SU-DHL-6 (cell line): ENCODE measurements at regions not wholly inside any gene's neighbourhood (a gene's known extent, or its start where the extent isn't known, plus 50 kb on each side); places are given as distances from the start of the nearest gene placed in this dataset.

ENCODE experiments used
- EZH2phosphoT487 ChIP-seq: fragments of 200-600 bp; sonication (generic), shearing (Covaris generic); conservative IDR thresholded peaks from 2 replicates; pipeline ENCODE4 v1.6.1; 2018; ENCODE audit warnings: mild to moderate bottlenecking, antibody characterized with exemption, low read length, moderate library complexity, mixed read lengths
- TF ChIP-seq, protein P1 (sequence below): fragments of 200-600 bp; sonication (generic); IDR thresholded peaks from one replicate; pipeline ENCODE4 v1.5.1; 2017; ENCODE audit warnings: antibody characterized with exemption, mild to moderate bottlenecking, low read length, moderate library complexity; ENCODE audit not compliant: insufficient read depth, poor library complexity, severe bottlenecking

DNA sequence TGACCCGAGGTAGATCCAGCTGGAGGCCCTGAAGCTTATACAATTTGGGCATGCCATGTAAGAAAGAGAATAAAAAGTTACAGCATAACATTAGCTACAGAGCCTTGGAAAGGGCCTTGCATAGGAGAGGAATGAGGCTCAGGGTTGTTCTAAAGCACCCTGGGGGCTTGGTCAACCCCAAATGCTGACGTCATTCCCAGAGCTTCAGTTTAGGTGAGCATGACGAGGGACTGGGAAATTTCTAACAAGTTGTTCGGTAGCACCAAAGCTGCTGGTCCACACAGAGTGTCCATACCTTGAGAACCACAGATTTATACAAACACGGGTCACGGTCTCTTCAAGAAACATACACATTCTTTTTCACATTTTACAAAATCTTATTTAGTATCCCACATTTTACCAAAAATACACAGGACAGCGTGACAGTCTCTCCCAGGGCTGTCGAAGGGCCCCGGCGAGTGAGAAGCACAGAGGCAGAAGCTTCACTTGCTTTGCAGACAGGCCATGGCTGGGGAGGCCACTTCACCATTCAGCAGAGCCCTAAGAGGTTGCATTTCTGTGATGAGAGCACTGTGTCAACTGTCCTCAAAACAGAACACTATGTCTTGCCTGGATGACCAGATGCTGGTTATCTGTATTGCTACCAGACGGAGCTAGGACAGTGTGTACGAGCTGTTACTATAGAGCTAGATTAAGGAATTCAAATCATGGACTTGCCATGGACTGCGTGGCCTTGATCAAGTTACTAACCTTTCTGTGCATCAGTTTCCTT is 68.2 kb upstream of the ARRDC4 start:
- TF ChIP-seq, protein P1, sequence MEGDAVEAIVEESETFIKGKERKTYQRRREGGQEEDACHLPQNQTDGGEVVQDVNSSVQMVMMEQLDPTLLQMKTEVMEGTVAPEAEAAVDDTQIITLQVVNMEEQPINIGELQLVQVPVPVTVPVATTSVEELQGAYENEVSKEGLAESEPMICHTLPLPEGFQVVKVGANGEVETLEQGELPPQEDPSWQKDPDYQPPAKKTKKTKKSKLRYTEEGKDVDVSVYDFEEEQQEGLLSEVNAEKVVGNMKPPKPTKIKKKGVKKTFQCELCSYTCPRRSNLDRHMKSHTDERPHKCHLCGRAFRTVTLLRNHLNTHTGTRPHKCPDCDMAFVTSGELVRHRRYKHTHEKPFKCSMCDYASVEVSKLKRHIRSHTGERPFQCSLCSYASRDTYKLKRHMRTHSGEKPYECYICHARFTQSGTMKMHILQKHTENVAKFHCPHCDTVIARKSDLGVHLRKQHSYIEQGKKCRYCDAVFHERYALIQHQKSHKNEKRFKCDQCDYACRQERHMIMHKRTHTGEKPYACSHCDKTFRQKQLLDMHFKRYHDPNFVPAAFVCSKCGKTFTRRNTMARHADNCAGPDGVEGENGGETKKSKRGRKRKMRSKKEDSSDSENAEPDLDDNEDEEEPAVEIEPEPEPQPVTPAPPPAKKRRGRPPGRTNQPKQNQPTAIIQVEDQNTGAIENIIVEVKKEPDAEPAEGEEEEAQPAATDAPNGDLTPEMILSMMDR = no peak
- no peak for TF ChIP-seq EZH2phosphoT487
